ENCODE measurements at regions not wholly inside any gene's neighbourhood (a gene's known extent, or its start where the extent isn't known, plus 50 kb on each side); places are given as distances from the start of the nearest gene placed in this dataset.
"Not testable (repeated sequence)": the region's sequence is repeated elsewhere in the genome, so short reads cannot be mapped to it uniquely, and the experiment has no call there.

DNA sequence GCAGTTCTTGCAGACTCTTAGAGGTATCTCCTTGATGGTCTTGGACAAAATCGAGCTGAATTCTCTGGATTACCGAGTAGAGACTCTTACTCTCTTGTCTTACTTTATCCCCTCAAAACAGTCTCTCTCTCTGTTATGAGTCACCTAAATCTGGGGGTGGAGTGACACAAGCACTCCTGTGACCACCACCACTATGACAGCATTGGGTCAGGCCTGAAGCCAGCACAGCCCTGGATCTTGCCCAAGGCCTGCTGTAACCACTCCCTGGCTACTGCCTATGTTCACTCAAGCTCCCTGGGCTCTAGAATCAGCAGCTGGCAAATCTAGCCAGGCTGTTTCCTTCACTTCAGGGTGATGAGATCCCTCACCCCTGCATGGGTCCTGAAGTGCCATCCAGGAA lies 662.5 kb downstream of the LUZP2 start:
- no peak for DNase-seq

DNA sequence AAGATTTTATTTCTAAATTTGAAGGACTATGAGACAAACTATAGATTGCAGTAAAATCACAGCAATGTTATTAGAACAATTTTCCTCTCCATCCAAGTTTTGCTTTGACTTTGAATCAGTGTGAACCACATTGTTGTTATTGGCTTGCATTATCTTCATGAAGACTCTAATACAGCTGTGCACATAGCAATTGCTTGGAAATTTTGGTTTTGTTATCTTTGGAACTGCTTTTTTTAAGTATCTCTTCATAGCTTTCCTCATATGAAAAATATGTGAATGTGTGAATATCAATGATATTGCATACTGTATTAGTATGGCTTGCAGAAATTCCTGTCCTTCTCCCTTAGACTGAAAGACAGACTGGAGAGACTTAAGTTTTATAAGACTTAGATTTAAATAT lies 666.6 kb downstream of the LUZP2 start:
- no peak for DNase-seq

DNA sequence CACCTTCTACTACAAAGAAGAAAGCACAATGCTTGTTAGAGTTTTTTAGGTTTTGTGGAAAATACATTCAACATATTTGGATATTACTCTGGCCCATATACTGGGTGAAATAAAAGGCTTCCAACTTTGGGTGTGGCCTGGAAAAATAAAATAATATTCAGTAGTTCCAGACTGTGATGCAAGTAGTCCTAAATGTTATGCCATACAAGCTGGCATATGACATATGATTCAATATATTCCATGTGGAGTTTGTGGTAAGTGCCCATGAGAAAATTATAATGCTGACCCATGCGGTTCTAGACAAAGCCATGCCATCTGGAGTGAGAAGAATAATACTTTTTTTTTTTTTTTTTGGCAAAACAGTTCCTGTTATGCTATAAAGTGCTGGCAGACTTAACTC lies 683.3 kb downstream of the LUZP2 start:
- no peak for DNase-seq

DNA sequence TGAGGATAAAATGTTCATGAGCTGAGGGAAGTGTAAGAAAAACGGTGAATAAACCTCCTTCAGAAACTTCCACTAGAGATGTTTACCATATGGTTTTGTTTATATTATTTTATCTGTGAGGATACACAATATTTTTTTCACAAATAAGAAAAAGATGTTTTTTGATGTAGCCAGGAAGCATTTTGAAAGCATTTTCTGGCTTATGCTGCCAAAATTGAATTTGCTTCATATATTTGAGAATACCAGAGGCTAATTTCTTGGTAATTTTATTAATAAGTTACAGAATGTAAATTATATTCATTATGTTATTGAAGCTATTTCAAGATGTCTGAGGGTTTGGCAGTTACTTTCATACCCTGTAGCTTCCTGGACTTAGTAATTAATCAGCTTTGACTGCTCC lies 686.6 kb downstream of the LUZP2 start:
- no peak for DNase-seq

DNA sequence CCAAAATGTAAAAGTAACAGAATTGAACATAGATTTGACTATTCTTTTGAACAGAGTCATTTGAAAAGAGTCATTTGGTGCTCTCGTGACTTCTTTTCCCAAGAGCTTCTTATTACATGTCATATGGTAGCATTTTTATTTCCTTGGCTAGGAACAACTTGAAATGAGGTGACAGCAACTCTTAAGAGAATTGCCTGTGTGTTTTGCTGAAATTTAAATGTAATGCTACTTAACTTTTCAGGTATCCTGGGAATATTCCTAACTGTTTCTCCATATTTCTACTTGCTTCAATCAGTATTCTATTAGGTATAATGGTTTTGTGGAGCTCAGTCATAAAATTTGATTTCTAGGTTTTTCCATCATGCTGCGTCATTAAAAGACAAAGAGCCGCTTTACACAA lies 700.7 kb downstream of the LUZP2 start:
- no peak for DNase-seq

DNA sequence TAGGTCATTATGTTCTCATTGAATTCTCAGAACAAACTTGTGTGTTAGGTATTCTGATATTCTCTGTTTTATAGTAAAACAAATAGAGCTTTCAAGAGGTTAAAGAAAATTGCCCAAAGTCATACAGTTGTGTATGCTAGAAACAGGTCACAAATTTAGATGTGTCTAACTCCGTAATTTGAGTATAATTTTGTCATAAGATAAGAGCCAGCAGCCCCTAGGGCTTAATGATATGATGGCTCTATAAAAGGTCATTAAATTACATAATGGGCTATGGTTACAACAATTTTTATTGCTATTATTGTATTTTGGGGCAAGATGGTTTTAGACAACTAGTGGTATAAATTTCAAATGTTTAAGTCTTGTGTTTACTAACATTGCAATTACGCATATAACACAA lies 701.9 kb downstream of the LUZP2 start:
- no peak for DNase-seq

DNA sequence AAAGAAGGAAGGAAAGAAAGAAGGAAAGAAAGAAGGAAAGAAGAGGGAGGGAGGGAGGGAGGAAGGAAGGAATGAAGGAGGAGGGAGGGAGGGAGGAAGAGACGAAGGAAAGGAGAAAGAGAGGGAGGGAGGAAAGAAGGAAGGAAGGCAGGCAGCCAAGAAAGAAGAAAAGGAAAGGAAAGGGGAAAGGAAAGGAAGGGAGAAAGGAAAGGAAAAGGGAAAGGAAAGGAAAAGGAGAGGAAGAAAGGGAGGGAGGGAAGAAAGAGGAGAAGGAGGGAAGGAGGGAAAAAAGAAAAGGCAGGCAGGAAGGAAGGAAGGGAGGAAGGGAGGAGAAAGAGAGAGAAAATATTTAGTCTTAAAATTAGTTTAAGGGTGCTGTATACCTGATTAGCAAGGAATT lies 704.1 kb downstream of the LUZP2 start:
- no peak for DNase-seq

DNA sequence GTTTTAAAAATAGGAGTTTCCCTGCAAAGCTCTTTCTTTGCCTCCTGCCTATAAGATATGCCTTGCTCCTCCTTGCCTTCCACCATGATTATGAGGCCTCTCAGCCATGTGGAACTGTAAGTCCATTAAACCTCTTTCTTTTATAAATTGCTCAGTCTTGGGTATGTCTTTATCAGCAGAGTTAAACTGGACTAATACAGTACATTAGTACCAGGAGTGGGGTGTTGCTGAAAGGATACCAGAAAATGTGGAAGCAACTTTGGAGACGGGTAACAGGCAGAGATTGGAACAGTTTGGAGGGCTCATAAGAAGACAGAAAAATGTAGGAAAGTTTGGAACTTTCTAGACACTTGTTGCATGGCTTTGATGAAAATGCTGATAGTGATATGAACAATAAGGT lies 709.9 kb downstream of the LUZP2 start:
- DNase-seq: no peak

DNA sequence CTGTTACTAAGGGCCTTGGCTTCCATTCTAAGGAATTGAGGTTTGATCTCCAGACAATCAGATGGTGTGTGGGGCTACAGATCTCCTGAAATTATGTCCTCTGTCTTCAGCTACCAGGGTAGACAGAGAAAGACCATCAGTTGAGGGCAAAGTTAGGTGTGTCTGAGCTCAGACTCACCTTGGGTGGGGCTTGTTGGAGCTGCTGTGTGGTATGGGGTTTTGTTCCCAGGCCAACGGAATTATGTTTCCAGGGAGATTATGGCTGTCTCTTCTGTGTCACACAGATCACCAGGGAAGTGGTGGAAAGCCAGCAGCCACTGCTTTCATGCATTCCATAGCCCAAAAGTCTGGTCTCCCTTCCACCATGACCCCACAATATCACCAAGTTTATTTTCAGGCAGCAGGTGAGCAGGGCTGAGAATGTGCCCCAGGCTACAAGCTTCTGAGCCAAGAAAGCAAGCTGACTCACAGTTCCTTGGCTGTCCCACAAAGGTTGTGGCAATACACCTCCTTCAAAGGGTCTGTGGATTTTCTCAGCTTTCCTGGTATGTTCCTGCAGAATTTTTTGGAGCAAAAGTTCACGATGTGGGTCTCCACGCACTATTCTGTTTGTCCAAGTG lies 714.9 kb downstream of the LUZP2 start:
- DNase-seq: no peak

DNA sequence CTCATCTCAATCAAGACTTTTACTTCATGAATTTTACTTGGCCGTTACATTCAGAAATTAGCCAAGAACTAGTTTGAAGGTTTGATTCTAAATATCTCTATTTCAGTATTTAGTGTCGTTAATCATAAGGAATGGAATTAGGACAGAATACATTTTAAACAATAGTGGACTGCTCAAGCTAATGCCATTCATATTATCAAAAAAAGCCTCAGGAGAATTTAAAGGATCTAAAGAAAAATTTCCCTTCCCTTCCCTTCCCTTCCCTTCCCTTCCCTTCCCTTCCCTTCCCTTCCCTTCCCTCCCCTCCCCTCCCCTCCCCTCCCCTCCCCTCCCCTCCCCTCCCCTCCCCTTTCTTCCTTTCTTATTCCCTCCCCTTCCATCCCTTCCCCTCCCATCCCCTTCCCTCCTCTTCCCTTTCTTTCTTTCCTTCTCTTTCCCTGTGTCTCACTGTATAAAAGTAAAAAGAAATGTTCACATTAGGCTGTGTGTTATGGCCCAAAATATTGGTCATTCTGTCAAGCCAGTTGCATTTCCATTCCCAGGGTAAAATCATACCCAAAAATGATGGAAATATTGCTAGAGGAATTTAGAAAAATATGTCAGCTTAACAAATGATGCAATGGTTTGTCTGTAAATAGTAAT lies 717.8 kb downstream of the LUZP2 start:
- no peak for DNase-seq

DNA sequence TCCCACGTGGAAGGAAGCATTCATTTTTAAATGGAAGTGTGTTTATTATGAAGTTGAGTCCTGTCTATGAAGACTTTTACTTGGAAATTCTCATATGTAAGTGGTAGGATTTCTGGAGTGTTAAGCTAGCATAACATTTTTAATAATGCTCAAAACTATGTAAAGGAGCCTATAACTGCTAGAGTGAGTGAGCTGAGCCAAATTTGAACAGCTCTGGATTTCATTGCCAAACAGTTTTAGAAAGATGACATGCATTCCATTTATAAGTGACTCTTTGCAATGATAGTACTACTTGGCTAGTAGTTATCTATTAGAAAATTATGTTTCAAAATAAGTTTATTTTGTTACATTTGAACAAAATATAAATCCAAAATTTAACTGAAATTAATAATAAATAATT lies 721.2 kb downstream of the LUZP2 start:
- no peak for DNase-seq

DNA sequence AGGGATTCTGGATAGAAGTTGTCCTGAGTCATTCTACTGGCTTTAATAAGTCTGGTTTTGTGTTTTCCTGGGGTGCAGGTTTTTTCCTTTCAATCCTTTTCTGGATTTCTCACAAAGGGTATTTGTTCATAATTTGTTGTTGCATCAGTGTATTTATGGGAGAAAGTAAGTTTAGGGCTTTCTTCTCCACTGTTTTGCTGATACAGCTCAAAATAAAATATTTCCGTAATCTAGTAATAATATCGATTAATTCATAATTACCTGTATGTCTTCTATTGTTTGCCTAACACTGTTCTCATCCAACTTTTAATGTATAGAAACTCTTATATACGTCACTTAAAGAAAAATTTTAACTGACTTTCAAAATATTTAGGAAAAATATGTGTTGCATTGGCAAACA lies 728.2 kb downstream of the LUZP2 start:
- no peak for DNase-seq

DNA sequence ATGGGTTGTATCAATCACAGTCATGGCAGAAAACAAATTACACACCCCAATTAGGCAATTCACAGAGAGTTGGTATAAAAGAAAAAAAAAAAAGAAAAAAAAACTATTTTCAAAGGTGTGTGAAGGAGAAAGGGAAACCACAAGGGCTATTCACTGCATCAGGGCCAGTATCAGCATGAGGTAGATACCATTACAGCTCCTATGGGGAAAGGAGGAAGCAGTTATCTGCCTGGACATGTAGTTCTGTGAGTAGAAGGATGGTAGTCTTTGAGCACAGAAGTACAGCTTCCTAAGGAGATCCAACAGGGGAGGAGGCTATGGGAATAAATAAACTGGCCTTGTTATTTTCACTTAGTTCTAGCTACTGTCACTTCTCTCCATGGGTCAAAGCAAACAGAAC lies 746.1 kb downstream of the LUZP2 start:
- no peak for DNase-seq

DNA sequence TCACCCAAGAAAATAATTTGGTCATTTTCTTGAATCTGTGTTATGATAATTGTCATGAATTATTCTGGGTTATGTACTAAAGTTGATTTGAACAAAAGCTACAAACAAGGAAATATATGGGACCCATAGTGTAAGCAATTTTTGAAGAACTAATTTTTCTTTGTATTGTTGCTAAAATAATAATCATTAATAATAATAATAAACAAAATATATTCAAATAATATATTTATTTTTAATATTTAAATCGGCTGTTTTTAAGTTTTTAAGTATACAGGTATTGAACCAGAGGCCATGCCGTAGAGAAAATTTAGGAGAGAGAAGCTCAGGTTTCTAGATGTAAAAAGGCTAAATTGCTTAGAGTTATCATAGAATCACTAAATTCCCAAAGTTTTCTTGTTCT lies 747.3 kb downstream of the LUZP2 start:
- no peak for DNase-seq

DNA sequence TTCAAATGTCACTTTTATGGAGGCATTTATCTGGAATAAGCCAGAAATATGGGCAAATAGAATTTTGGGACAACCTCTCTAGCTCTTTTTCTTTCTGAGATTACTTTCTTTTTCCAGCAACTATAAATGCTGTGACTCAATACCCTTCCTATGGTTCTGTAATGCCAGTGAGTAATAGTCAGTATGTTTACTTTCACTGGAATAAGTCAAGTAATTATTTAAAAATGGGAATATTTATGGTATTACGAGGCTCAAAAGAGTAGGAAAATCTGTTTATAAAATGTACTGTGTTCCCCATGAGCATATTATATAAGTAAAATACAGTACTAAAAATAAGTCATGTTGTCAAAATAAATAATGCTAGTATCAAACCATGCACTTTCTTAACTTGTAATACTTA lies 750.5 kb downstream of the LUZP2 start:
- no peak for DNase-seq

DNA sequence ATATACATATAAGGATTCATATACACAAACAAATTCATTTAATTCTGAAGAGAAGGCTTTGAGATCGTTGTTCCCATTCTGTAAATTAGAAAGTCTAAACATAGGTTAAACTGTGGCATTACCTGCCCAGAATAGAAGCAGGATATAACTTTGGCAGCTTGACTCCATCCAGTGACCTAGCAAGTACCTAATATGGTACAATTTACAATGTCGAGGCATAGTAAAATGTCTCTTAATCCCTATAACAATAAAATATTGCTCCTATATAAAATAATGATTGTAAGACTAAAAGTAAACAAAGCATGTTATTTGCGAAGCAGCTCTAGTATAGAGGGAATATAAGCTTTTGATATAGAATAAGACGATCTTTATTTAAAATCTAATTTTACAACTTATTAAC lies 756.0 kb downstream of the LUZP2 start:
- no peak for DNase-seq

DNA sequence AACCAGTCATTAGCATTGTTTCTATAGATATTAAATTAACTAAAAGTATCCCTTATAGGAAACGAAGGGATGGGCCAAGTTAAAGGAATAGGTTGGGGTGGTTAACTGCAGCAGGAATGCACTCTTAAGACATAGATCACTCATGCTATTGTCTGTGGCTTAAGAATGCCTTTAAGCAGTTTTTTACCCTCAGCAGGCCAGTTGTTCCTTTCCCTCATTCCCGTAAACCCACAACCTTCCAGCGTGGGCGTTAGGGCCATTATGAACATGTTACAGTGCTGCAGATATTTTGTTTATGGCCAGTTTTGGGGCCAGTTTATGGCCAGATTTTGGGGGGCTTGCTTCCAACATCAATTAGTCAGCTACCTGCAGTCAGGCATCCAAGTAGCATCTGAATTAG lies 767.0 kb downstream of the LUZP2 start:
- DNase-seq: not testable (repeated sequence)

DNA sequence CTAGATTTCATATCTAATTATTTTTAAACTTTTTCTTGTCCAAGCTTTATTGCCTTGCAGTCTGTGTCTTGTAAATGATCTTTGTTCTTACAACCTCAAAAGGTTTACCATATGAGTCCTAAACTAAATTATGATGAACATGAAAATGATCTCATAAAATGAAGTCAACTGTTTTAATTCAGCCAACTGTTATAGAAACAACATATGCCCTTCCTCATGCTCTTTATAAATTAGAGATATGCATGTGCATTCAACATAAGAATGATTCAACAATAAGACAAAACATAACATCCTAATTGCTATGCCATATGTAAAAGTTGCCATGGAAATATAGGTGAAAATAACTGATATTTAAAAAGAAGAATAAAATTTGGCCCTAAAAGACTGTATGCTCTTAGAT lies 774.4 kb downstream of the LUZP2 start:
- DNase-seq: no peak

DNA sequence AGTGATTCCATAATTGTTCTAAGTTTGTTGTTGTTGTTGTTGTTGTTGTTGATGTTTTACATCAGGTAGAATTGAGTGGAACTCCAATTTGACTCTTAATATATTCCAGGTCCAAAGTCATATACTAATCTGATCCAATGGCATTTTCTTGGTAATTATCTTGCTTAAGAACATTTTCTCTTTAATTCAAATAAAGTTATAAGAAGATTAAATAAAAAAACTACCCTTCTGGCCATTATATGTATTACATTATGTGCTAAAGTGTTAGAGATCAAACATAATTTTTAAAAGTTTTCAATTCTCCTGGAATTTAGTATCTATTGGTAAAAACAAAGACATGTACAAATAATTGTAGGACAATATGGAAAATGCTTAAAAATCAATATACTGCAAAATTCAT lies 775.4 kb downstream of the LUZP2 start:
- DNase-seq: no peak

DNA sequence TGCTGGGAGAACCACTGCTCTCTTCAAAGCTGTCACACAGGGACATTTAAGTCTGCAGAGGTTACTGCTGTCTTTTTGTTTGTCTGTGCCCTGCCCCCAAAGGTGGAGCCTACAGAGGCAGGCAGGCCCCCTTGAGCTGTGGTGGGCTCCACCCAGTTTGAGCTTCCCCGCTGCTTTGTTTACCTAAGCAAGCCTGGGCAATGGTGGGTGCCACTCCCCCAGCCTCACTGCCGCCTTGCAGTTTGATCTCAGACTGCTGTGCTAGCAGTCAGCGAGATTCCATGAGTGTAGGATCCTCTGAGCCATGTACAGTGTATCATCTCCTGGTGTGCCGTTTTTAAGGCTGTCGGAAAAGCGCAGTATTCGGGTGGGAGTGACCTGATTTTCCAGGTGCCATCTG lies 784.0 kb downstream of the LUZP2 start:
- not testable (repeated sequence) for DNase-seq

DNA sequence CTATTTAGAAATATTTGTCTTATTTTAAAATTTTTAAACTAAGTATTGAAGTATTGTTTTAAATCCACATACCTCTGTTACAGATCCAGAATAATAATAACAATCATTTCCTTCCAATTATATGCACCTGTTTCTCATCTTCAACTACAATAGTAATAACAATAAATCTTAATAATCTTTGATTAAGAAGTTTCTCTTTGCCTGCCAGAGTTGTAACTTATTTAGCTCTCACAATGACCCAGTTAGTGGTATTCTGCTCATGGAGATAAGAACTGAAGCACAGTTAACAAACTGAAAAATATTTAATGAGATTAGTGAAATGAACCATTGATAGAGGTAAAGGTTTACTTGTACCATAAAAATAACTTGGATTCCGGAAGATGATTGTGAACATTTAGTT lies 796.3 kb downstream of the LUZP2 start:
- no peak for DNase-seq

DNA sequence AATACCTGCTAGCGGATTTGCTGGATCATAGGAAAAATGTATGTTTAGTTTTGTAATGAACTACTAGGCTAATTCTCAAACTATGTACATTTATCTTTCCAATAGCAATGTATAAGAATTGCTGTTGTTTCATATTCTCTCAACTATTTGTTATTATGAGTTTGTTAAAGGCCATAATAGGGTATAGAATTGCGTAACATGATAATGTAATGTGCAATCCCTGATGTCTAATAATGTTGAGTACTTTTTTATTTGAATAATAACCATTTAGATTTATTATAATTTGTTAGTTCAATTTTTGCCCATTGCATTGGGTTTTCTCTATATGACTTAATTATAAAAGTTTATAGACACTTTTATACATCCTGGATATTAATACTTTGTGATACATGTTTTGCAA lies 801.6 kb downstream of the LUZP2 start:
- DNase-seq: no peak

DNA sequence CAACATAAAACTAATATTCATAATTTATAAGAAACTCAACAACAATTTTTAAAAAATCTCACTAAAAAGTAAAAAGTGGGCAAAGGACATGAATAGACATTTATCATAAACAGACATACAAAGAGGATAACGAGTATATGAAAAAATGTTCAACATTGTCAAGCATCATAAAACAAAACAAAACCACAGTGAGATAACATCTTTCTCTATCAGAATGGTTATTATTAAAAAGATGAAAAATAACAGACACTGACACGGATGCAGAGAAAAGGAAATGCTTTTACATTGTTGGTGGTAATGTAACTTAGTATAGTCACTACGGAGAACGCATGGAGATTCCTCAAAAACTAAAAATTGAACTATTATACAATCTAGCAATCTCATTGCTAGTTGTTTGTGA lies 813.0 kb downstream of the LUZP2 start:
- no peak for DNase-seq

DNA sequence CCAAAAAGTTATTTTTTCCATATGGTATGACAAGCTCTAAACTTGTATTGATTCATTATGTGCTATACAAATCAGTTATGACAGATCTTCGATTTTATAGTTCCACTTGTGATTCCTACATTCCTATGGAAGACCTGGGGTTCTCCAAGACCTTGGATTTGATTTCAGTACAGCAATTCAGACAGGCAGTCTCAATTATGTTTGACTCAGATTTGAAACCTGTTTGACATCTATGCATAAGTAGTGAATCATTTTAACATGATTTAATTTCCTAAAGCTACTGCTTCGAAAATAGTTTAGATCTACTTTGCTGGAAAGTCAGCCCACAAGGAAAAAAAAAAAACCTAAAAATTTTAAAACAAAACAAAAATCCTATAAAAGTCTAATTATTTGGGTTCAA lies 820.4 kb downstream of the LUZP2 start:
- no peak for DNase-seq

DNA sequence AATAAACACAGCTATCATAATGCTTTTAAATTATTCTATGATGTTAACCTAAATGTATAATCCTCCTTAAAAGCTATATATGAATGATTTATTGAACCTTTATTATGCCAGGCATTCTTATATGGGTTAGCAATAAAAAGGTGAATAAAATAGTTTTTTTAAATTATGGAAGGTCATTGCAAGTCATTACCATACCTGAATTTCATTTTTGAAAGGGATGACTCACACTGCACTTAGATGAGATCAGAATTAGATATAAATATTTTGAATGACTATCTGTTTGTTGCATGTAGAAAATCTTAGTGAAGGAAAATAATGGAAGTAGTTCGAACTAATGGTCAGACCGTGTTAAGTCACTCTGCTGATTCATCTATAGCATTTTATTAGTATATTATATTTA lies 822.3 kb downstream of the LUZP2 start:
- no peak for DNase-seq

DNA sequence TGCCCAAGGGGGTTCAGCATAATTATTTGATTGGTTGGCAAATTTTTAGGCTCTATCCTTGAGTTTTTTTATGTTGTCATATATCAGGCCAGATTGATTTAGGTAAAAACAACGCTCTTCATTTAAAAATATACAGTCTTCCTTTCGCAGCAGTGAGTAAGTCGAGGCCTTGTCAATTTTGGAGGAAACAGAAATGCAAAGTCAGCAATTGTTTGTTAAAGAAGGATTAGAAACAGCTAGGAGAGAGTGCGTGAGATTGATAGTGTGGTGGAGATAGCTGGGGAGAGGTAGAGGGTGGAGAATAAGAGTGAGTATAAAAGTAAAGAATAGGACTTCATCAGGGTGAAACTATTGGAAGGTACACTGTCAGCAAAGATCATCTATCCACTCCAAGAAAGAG lies 830.8 kb downstream of the LUZP2 start:
- DNase-seq: no peak

All from COR-L47 (cell line).